ENCODE measurements at regions not wholly inside any gene's neighbourhood (a gene's known extent, or its start where the extent isn't known, plus 50 kb on each side); places are given as distances from the start of the nearest gene placed in this dataset.
"Not testable (repeated sequence)": the region's sequence is repeated elsewhere in the genome, so short reads cannot be mapped to it uniquely, and the experiment has no call there.

DNA sequence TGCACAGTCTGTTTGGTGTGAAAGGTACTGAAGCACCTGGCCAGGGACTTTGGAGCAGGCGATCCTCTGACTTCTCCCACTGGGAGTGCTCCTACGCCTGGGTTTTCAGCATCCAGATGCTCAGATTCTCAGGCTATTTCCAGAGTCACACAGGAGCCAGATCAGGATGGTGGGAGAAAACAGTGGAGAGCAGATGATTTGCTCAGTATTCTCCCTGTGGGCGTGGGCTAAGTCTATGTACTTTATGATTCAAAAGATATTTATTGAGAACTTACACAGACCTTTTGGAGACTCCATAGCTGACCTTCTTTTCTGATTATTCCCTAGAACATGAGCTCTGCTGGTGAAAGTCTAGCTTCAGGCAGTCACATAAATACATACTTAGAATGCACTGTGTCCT, 134.6 kb downstream of the TENT5C start:
- no peak for ATAC-seq
- DNase-seq = no peak
- intact Hi-C loops (cut with DNase I, micrococcal nuclease) = no loop called here

DNA sequence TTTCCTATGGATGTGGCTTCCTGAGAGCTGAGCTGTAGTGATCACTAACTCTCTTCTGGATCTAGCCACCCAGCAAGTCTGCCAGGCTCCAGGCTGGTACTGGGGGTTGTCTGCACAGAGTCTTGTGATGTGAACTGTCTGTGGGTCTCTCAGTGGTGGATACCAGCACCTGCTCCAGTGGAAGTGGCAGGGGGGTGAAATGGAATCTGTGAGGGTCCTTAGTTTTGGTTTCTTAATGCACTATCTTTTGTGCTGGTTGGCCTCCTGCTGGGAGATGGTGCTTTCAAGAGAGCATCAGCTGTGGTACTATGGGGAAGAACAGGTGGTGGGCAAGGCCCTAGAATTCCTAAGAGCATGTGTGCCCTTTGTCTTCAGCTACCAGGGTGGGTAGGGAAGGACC, 140.7 kb downstream of the TENT5C start:
- intact Hi-C loops (cut with DNase I, micrococcal nuclease) = not testable (repeated sequence)

DNA sequence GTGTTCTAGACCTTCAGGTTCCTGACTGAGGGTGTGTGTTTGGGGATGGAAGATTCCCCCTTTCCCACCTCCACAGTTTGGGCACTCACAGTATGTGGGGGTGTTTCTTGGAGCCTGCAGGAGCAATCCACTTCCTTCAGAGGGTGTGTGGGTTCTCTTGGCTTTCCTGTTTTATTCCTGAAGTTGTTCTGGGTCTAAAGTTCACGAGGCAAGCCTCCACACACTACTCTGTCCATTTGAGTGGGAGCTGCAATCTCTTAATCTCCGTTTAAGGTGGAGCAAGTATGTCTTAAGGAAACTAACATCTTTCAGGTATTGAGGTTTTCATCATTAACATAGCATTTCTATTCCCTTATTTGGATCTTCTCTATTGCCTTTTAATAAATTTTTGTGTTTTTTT, 141.8 kb downstream of the TENT5C start:
- intact Hi-C loops (cut with DNase I, micrococcal nuclease) = no loop called here
- peak; percentile 98 for ATAC-seq
- no peak for DNase-seq

More for the DNA sequence above, 140.7 kb downstream of the TENT5C start:
- not testable (repeated sequence) for DNase-seq, ATAC-seq

DNA sequence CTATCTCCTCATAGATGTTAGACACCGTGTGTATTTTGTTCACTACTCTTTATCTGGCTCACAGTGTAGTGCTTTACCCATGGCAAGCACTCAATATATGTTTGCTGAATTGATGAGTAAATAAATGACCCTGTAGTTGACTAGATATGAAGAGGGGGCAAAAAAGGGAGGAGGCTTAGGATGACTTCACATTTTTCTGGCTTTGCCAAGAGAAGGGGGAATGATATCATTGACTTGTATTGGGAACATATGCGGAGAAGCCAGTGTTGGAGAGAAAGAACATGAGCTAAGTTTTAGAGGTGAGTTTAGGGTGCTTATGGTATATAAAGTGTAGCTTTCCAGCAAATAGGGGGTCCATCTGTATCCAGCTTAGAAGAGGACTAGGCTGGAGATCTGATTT, 145.5 kb downstream of the TENT5C start:
- intact Hi-C loops (cut with DNase I, micrococcal nuclease) = loop anchor here in 1 of 2 donors (10.0 kb wide), 1 partner anchor 217 kb away; no protein-coding TSS in a partner anchor

DNA sequence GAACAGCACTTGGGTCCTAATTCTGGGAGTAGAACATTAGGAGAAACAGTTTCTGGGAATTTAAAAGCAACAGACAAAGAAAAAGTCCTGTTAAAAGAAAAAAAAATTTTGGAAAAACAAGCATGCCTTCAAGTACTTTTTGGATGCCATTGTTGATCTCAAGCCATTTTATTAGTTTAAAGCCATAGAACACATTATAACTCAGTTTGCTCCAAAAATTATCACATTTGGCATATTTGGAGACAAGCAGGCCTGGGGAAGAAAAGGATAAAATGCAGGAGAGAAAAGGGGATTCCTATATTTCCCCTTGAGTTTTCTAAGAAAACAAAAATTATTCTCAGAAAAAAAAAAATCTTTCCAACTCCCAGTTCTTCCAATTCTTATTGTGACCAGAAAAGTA, 146.8 kb downstream of the TENT5C start:
- no peak for ATAC-seq
- no peak for DNase-seq
- intact Hi-C loops (cut with DNase I, micrococcal nuclease) = loop anchor here in 1 of 2 donors (10.0 kb wide), 1 partner anchor 218 kb away; no protein-coding TSS in a partner anchor

More for the DNA sequence above, 145.5 kb downstream of the TENT5C start:
- no peak for DNase-seq
- ATAC-seq = no peak

DNA sequence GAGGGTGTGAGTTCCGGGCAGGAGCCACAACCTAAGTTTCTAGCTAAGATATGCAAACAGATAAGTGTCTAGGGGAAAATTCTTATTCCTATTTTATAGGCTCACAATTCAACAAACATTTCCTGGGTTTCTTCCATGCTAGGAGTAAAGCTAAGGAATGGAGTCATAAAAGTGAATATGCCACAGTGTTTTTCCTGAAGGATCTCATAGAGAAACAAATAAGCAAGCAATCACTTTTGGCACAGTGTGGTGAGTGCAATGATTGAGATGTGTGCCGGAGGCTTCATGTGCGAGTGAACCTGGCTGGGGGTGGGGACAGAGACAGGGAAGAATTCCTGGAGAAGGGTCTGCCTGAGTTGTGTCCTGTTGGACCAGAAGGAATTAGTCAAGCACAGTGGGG, 147.4 kb downstream of the TENT5C start:
- peak; percentile 87 for ATAC-seq
- DNase-seq = no peak
- intact Hi-C loops (cut with DNase I, micrococcal nuclease) = loop anchor here in 1 of 2 donors (10.0 kb wide), 1 partner anchor 218 kb away; no protein-coding TSS in a partner anchor

DNA sequence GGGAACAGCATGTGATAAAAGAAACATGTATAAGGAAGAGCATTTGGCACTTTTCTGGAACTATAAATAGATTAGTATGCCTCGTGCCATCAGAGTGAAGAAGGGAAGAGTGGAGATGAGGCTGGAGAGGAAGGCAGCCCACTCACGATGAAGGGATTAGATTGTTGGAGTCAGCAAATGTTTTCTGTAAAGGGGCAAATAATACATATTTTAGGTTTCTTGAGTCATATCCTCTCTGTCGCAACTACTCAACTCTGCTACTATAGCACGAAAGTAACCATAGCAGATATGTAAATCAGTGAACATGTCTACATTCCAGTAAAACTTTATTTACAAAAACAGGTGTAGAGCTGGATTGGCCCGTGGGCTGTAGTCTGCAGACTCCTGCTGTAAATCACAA, 147.8 kb downstream of the TENT5C start:
- DNase-seq (no peak), ATAC-seq (no peak)
- intact Hi-C loops (cut with DNase I, micrococcal nuclease) = loop anchor here in 1 of 2 donors (10.0 kb wide), 1 partner anchor 219 kb away; no protein-coding TSS in a partner anchor

DNA sequence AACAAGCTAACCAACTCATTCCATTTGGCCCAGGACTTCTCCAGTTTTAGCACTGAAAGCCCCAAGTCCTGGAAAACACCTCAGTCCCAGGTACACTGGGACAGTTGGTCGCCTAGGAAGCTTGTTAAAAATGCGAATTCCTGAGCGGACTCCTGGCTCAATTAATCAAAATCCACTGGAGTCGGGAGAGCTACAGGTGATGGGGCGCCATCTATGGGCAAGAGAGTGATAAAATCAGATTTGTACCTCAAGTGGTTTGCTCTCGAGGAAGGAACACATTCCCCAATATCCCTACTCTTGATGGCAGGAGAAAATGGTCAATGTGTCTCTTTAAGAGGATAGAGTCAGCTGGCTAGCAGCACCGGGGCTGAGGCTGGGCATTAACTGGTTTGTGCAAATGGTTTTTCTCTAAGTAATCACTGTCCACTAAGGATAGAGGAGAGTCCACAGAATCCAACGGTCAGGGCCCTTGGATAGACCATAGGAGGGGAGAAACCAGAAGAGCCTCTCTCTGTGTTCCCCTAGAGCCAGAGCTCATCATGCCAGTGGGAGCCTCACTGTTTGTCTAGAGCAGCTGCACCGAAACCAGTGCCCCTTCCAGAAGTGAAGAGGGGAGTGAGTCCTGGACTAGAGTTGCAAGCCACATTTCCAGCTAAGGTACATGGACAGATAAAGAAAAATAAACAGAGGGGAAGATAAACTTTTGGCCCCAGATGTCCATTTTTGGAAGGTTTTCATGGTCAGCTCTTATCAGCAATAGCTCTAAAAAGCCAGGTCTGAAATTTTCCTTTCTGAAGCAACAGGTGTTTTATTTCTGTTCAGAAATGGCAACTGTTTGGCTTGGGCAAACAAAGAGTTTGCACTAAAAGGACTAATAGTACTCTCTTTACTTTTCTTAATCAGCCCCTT, 148.5 kb downstream of the TENT5C start:
- ATAC-seq (peak; percentile 63), DNase-seq (peak; percentile 66 to 78)
- intact Hi-C loops (cut with DNase I, micrococcal nuclease) = loop anchor here in 1 of 2 donors (10.0 kb wide), 1 partner anchor 220 kb away; no protein-coding TSS in a partner anchor

DNA sequence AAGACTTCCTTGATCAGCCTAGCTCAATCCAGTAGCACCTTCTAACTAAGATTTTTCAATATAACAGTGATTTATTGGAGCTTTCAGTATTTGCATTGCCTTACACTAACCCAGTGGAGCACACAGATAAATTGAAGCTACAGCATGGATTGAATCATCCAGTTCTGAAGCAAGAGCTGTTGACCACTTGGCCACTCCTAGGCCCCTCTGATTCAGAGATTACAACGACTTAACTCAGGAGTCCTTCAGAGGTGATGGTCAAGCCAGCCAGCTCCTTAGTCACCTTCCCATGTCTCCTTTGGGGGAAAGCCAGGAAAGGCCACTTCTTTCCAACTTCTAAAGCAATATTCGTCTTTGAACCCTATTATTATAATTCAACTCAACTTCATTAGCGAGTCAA, 151.8 kb downstream of the TENT5C start:
- DNase-seq (no peak), ATAC-seq (no peak)
- intact Hi-C loops (cut with DNase I, micrococcal nuclease) = loop anchor here (5.0 to 10.0 kb wide), 3 partner anchors 220 to 240 kb away; no protein-coding TSS in a partner anchor

DNA sequence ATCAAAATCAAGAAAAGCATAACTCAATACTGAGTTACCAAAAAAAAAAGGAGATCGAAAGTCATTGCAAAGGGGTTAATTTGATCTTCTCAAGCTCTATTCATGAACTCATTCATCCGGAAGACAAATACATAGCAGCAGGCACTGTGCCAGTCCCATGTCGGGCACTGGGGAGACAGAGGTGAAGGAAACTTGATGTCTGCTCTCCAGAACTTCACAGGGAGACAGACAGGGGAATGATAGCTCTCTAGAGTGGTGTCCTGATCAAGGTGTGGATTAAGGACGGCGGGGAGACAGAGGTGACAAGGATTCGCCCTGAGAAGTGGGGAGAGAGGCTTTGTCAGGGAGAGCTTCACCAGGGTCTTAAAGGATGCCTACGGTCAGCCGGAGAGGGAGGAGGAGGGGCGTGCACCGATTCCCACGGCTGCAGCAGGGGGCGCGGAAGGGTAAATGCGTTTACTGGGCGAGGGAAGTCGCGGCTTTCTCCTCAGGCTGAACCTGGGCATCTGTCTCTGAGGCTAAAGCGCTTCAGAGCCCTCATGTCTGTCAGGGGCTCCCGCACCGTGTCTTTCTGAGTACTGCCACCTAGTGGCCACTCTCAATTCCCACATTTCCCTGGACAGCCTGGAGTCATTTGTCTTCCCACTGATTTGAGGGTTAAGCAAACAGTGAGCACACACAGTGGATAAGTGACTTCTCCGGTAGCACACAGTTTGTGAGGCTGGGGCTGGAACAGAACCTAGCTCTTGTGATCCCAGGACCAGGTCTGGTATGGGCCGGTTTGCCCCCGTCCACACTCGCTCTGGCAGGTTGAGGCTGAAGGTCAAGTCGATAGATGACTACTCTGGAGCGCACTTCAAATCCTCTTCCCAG, 152.8 kb downstream of the TENT5C start:
- DNase-seq (peak; percentile 68 to 77), ATAC-seq (peak; percentile 91)
- intact Hi-C loops (cut with DNase I, micrococcal nuclease) = loop anchor here (5.0 to 10.0 kb wide), 3 partner anchors 221 to 241 kb away; no protein-coding TSS in a partner anchor

DNA sequence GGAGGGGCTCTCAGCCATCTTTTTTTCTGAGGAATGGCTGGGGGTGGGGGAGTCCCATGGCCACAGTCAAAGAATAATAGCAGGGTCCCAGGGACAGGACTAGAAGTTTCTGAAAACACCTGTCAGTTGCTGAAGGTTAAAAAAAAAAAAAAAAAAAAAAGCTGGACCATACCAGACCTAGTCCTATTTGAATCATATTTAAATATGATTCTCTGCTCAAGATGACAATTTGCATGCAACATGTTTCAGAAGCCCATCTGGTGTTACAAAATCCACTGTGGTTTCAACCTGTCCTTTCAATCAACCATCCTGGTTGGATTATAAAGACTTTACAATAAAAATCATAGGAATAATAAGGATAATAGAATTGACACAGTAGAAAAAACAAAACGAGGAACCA, 153.7 kb downstream of the TENT5C start:
- DNase-seq (no peak), ATAC-seq (no peak)
- intact Hi-C loops (cut with DNase I, micrococcal nuclease) = loop anchor here (5.0 to 10.0 kb wide), 3 partner anchors 222 to 242 kb away; no protein-coding TSS in a partner anchor

DNA sequence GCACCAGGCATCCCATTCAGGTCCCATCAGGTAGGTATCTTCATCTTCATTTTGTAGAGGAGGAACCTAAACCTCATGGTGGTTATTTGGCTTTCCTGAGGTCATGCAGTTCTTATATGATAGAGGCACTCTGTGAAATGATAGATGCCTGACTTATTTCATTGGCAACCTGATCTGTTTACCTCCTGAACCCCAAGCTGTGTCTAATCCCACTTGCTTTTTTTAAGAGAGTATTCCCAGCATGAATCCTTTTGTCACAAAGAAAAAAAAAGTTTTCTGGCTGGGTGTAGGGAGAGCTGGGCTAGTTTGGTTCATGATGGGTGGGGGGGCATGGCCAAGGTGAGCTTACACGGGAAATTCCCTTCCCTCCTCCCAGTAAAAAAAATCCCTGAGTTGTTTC, 154.2 kb downstream of the TENT5C start:
- no peak for DNase-seq
- no peak for ATAC-seq
- intact Hi-C loops (cut with DNase I, micrococcal nuclease) = no loop called here

DNA sequence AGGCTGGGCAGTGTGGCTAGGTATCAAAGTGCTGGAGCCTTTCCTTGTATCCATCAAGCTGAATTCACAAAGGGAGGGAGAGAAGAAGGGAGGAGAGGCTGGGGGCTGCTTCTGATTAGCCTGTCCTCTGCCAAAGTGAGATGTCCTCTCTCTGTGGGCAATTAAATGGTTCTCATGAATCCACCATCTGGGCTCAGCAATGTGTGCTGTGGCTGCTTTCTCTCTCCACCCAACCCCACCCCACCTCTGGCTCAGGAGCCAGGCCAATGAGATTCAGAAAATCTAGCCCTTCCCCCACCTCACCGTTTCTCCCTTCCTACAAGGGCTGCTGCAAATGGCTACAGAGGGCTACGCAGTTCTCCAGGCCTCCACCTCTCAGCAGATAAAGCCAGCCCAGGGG, 154.6 kb downstream of the TENT5C start:
- intact Hi-C loops (cut with DNase I, micrococcal nuclease) = no loop called here
- DNase-seq (no peak), ATAC-seq (peak; percentile 39)

DNA sequence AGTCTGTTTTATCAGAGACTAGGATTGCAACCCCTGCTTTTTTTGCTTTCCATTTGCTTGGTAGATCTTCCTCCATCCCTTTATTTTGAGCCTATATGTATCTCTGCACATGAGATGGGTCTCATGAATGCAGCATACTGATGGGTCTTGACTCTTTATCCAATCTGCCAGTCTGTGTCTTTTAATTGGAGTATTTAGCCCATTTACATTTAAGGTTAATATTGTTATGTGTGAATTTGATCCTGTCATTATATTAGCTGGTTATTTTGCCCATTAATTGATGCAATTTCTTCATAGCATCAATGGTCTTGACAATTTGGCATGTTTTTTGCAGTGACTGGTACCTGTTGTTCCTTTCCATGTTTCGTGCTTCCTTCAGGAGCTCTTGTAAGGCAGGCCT, 161.7 kb downstream of the GDAP2 start:
- ATAC-seq; intact Hi-C loops (cut with DNase I, micrococcal nuclease); DNase-seq: not testable (repeated sequence)

DNA sequence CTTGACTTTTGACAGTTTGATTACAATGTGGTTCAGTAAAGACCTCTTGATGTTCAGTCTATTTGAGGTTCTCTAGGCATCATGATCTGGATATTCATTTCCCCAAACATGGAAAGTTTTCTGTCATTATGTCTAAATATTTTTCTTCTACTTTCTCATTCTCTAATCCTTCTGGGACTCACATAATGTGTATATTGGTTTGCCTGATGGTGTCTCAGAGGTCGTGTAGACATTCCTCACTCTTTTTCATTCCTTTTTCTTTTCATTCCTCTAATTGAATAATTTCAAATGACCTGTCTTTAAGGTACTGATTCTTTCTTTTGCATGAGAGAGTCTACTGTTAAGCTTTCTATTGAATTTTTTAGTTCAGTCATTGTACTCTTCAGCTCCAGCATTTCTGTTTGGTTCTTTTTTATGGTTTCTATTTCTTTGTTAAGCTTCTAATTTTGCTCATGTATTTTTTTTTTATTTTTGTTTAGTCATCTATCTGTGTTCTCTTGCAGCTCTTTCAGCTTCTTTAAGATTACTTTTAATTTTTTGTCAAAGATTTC, 158.4 kb downstream of the GDAP2 start:
- ATAC-seq (no peak), DNase-seq (no peak)
- intact Hi-C loops (cut with DNase I, micrococcal nuclease) = no loop called here

DNA sequence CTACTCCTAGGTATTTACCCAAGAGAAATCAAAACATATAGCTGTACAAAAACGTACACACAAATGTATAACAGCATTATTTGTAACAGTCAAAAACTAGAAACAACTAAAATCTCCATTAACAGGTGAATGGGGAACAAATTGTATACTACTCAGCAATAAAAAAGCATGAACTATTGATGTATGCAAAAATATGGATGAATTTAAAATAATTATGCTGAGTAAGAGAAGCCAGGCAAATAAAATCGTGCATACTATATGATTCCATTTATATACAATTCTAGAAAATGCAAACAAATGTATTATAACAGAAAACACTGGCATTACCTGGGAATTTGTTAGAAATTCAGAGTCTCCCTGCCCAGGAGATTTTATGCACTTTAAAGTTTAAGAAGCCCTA, 150.1 kb downstream of the GDAP2 start:
- DNase-seq = no peak
- intact Hi-C loops (cut with DNase I, micrococcal nuclease) = no loop called here
- no peak for ATAC-seq

DNA sequence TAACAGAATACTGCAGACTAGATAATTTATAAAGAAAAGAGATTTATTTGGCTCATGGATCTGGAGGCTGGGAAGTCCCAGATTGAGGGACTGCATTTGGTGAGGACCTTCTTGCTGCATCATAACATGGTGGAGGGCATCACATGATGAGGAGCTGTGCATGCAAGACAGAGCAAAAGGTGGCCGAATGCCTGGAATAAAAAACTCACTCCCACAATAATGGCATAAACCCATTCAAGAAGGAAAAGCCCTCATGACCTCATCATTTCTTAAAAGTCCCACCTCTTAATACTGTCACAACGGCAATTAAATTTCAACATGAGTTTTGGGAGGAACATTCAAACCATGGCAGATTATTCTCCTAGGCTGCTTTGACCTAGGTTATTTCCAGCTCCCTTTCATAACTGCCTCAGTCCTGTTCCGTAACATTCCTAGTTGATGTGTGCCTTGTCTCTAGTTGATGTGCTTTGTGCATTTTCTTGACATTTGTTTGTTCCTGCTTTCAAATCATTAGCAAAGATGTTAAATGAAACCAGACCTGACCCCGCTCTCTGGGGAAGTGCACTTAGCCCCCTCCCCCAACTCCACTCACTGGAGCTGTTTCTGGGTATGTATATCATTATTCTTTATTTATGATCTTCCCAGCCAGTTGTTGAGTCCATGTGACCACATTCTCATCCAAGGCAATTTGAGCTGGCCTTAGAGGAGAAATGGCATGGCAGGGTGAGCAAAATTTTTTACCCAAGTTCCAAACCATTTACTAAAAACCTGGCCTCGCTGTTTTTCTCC, 148.5 kb downstream of the GDAP2 start:
- no peak for DNase-seq
- intact Hi-C loops (cut with DNase I, micrococcal nuclease) = no loop called here
- ATAC-seq = no peak

DNA sequence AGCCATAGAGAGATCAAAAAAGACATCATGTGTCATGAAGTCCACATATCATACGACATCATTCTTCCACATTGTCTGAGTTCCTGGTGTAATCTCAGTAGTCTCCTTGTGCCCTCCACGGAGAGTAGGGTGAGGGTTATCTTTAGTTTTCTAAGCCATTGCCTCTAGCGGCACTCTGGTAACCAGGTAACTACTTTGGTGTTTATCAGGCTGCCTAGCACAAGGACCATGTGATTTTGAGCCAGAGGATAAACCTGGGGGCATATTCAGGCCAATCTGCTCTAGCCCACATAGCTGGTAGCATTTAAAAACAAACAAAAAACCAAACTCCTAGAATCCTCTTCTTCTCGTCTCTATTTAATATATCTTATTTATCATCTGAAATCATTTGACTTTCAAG, 147.4 kb downstream of the GDAP2 start:
- ATAC-seq (no peak), DNase-seq (no peak)
- intact Hi-C loops (cut with DNase I, micrococcal nuclease) = no loop called here
